Trophoblast cell (in vitro differentiated cells and primary cell): ENCODE measurements at regions not wholly inside any gene's neighbourhood (a gene's known extent, or its start where the extent isn't known, plus 50 kb on each side); places are given as distances from the start of the nearest gene placed in this dataset.

Experiments
- DNase-seq, 2 donors: peaks; one replicate each; pipeline ENCODE4 v3.0.0-alpha.2; 2016
- H2AFZ ChIP-seq: 2 replicates; pipeline ENCODE4 v1.6.1; 2013; ENCODE audit warnings: low read length, moderate library complexity, mild to moderate bottlenecking; ENCODE audit not compliant: insufficient read depth, poor library complexity
- H2AK5ac ChIP-seq: 2 replicates; pipeline ENCODE4 v1.6.1; 2013; ENCODE audit warnings: mild to moderate bottlenecking, low read length
- H2BK120ac ChIP-seq: 2 replicates; pipeline ENCODE4 v1.6.1; 2013; ENCODE audit warnings: low read length, mild to moderate bottlenecking, moderate library complexity; ENCODE audit not compliant: insufficient read depth, poor library complexity
- H2BK12ac ChIP-seq: 2 replicates; pipeline ENCODE4 v1.6.1; 2013; ENCODE audit warnings: mild to moderate bottlenecking, low read length, moderate library complexity
- H2BK5ac ChIP-seq: 2 replicates; pipeline ENCODE4 v1.6.1; 2013; ENCODE audit warnings: low read length, low read depth, moderate library complexity, mild to moderate bottlenecking; ENCODE audit not compliant: poor library complexity
- H3K14ac ChIP-seq: 2 replicates; pipeline ENCODE4 v1.6.1; 2013; ENCODE audit warnings: mild to moderate bottlenecking, low read length
- H3K18ac ChIP-seq: 2 replicates; pipeline ENCODE4 v1.6.1; 2013; ENCODE audit warnings: mild to moderate bottlenecking, low read length
- H3K23ac ChIP-seq: 2 replicates; pipeline ENCODE4 v1.6.1; 2013; ENCODE audit warnings: low read length
- H3K27ac ChIP-seq: 2 replicates; pipeline ENCODE4 v1.5.1; 2013; ENCODE audit warnings: low read depth, mild to moderate bottlenecking, inconsistent platforms, low read length, moderate library complexity
- H3K27me3 ChIP-seq: 2 replicates; pipeline ENCODE4 v1.6.1; 2013; ENCODE audit warnings: inconsistent platforms, mild to moderate bottlenecking, low read length, moderate library complexity; ENCODE audit not compliant: insufficient read depth
- H3K36me3 ChIP-seq, 2 experiments: 1 replicate in 1 of 2; 2 replicates in 1 of 2; pipeline ENCODE4 v1.6.1; 2013; ENCODE audit warnings: low read length in 2 of 2, mild to moderate bottlenecking in 2 of 2, moderate library complexity in 1 of 2; ENCODE audit not compliant: insufficient read depth in 2 of 2, control insufficient read depth in 1 of 2
- H3K4ac ChIP-seq: 2 replicates; pipeline ENCODE4 v1.6.1; 2013; ENCODE audit warnings: low read depth, mild to moderate bottlenecking, low read length, moderate library complexity
- H3K4me1 ChIP-seq, 2 experiments: 1 replicate in 1 of 2; 2 replicates in 1 of 2; pipeline ENCODE4 v1.6.1; 2013; ENCODE audit warnings: low read length in 2 of 2, mild to moderate bottlenecking in 2 of 2, moderate library complexity in 1 of 2; ENCODE audit not compliant: insufficient read depth in 2 of 2, control insufficient read depth in 1 of 2
- H3K4me2 ChIP-seq: 2 replicates; pipeline ENCODE4 v1.6.1; 2013; ENCODE audit warnings: inconsistent platforms, mild to moderate bottlenecking, low read length, moderate library complexity
- H3K4me3 ChIP-seq: 2 replicates; pipeline ENCODE4 v1.5.1; 2013; ENCODE audit warnings: mild to moderate bottlenecking, low read depth, low read length, inconsistent platforms
- H3K79me1 ChIP-seq: one replicate; pipeline ENCODE4 v1.6.1; 2013; ENCODE audit warnings: low read length
- H3K79me2 ChIP-seq: 2 replicates; pipeline ENCODE4 v1.6.1; 2013; ENCODE audit warnings: low read length, mild to moderate bottlenecking; ENCODE audit not compliant: control insufficient read depth, insufficient read depth, poor library complexity
- H3K9ac ChIP-seq: 2 replicates; pipeline ENCODE4 v1.6.1; 2013; ENCODE audit warnings: mild to moderate bottlenecking, low read length
- H3K9me3 ChIP-seq: 2 replicates; pipeline ENCODE4 v1.6.1; 2013; ENCODE audit warnings: low read depth, mild to moderate bottlenecking, control low read depth, inconsistent platforms, low read length; ENCODE audit not compliant: insufficient read depth
- H4K12ac ChIP-seq: 2 replicates; pipeline ENCODE4 v1.6.1; 2013; ENCODE audit warnings: low read depth, mild to moderate bottlenecking, low read length, moderate library complexity
- H4K8ac ChIP-seq: 2 replicates; pipeline ENCODE4 v1.6.1; 2013; ENCODE audit warnings: low read depth, mild to moderate bottlenecking, low read length, moderate library complexity
- H4K91ac ChIP-seq: one replicate; pipeline ENCODE4 v1.6.1; 2013; ENCODE audit warnings: low read depth, mild to moderate bottlenecking, low read length, moderate library complexity
- WGBS: extraction: QIAGEN DNeasy Blood & Tissue Kit; methylation state at CpG from one replicate; pipeline ENCODE4 v1.1.7; 2013; ENCODE audit warnings: missing lambda C conversion rate; ENCODE audit not compliant: insufficient read length, insufficient coverage; ENCODE audit errors: extremely low coverage; 5-methylcytosine and 5-hydroxymethylcytosine counted together

- no peak overlapping the region for H2BK120ac ChIP-seq
- no peak overlapping the region for H4K8ac ChIP-seq
- H3K4me1 ChIP-seq, result no peaks in the 10 kb centered on the region
- H2BK12ac ChIP-seq, result no peak overlapping the region
- no peak overlapping the region for H3K23ac ChIP-seq
- no peak overlapping the region for H3K27ac ChIP-seq
- H3K18ac ChIP-seq, result no peak overlapping the region
- H4K12ac ChIP-seq, result no peak overlapping the region
- H3K79me2 ChIP-seq, result no peaks in the 10 kb centered on the region
- no peaks in the 10 kb centered on the region for H3K79me1 ChIP-seq
- H4K91ac ChIP-seq, result no peak overlapping the region
- no peak overlapping the region for H2AK5ac ChIP-seq
- no peak overlapping the region for H2BK5ac ChIP-seq
- no peak overlapping the region for H3K4ac ChIP-seq
- no peaks in the 10 kb centered on the region for H3K36me3 ChIP-seq
- no peak overlapping the region for H3K4me2 ChIP-seq
- no peak for DNase-seq
- no CpG with 5 or more reads among the region's 3 CpGs for WGBS
- no peak overlapping the region for H3K4me3 ChIP-seq
- no peak overlapping the region for H3K14ac ChIP-seq
- no peak overlapping the region for H2AFZ ChIP-seq
- H3K9ac ChIP-seq, result no peak overlapping the region
- H3K27me3 ChIP-seq, result no peaks in the 10 kb centered on the region
- H3K9me3 ChIP-seq, result no peaks in the 10 kb centered on the region
Observed at GRCh38 chr3:175948041-175948440, 1088.9 kb downstream of the NAALADL2 start.

DNA sequence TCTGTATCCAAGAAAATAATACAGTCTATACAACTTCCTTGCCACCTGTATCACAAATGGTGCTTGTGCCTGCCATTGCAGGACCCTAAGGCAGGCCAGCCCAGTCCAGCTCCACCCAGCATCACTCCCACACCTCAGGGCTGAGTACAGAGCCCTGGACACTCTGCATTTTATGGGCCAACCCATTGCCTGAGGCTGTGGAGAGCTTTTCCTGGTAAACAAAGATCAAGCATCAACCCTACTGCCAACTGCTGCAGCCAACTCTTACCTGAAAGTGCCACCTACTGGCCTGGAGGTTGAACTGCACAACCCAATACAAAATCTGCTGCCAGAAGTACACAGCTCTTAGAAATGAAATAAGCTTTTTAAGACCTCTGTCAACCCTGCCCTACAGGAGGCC is 1082.2 kb downstream of the NAALADL2 start:
- Histone ChIP-seq H3K36me3 (no peaks in the 10 kb centered on the region), H3K79me2 (no peaks in the 10 kb centered on the region), H3K9ac (no peak overlapping the region), H2AK5ac (no peak overlapping the region), H3K4me1 (peaks cover 0 to 6% of the 10 kb centered on the region in 2 experiments), H3K27me3 (no peaks in the 10 kb centered on the region), H4K91ac (no peak overlapping the region), H3K4ac (no peak overlapping the region), H3K79me1 (no peaks in the 10 kb centered on the region), H3K4me2 (no peak overlapping the region), H3K27ac (no peak overlapping the region), H4K8ac (no peak overlapping the region), H2BK120ac (no peak overlapping the region), H4K12ac (no peak overlapping the region), H3K14ac (no peak overlapping the region), H3K18ac (no peak overlapping the region), H2BK5ac (no peak overlapping the region), H3K23ac (no peak overlapping the region), H3K9me3 (no peaks in the 10 kb centered on the region), H2BK12ac (no peak overlapping the region), H3K4me3 (no peak overlapping the region), H2AFZ (no peak overlapping the region)
- DNase-seq, result peak; percentile 19 to 49

GRCh38 chr3:175940881-175941280 is 1081.7 kb downstream of the NAALADL2 start:
- Histone ChIP-seq H3K27ac (no peak overlapping the region), H3K27me3 (no peaks in the 10 kb centered on the region), H3K4me3 (peak overlapping the region; percentile 23), H3K9ac (no peak overlapping the region), H4K8ac (no peak overlapping the region), H2BK120ac (no peak overlapping the region), H3K23ac (no peak overlapping the region), H4K12ac (no peak overlapping the region), H3K18ac (no peak overlapping the region), H3K4me2 (no peak overlapping the region), H2AK5ac (no peak overlapping the region), H3K14ac (no peak overlapping the region), H2BK12ac (no peak overlapping the region), H3K79me2 (no peaks in the 10 kb centered on the region), H3K4me1 (peaks cover 0 to 6% of the 10 kb centered on the region in 2 experiments), H3K9me3 (peaks cover 4% of the 10 kb centered on the region), H2BK5ac (no peak overlapping the region), H3K4ac (no peak overlapping the region), H3K36me3 (no peaks in the 10 kb centered on the region), H3K79me1 (no peaks in the 10 kb centered on the region), H4K91ac (no peak overlapping the region), H2AFZ (no peak overlapping the region)
- peak; percentile 18 to 69 for DNase-seq
- WGBS, result no CpG with 5 or more reads among the region's 6 CpGs

DNA sequence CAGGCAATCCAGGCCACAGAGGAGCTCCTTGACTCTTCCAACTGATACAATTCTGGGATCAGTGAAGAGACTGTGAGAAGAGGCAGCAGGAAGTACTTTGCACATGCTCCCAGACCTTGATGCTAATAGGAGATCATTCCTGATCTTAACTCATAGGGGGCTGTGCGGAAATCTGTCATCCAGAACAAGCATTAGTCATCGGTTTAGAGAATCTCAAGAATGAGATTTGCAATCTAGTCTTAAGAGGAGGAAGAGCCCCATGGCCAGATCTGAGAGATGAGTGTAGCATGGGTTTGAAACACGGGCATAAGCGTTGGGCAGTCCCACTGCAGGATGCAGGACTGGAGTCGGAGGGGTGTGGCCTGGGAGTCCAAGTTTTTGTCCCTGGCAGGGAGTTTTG is 1081.1 kb downstream of the NAALADL2 start:
- Histone ChIP-seq H2BK5ac (no peak overlapping the region), H3K79me2 (no peaks in the 10 kb centered on the region), H4K91ac (no peak overlapping the region), H3K4me1 (peaks cover 0 to 6% of the 10 kb centered on the region in 2 experiments), H3K18ac (no peak overlapping the region), H3K27me3 (no peaks in the 10 kb centered on the region), H3K23ac (no peak overlapping the region), H3K27ac (no peak overlapping the region), H2BK12ac (no peak overlapping the region), H2AK5ac (no peak overlapping the region), H3K9ac (no peak overlapping the region), H3K9me3 (peaks cover 4% of the 10 kb centered on the region), H4K12ac (no peak overlapping the region), H3K4me2 (no peak overlapping the region), H3K79me1 (no peaks in the 10 kb centered on the region), H3K4me3 (no peak overlapping the region), H3K14ac (no peak overlapping the region), H4K8ac (no peak overlapping the region), H2AFZ (no peak overlapping the region), H3K36me3 (no peaks in the 10 kb centered on the region), H2BK120ac (no peak overlapping the region), H3K4ac (no peak overlapping the region)
- peak; percentile 32 to 68 for DNase-seq
- no CpG with 5 or more reads among the region's 5 CpGs for WGBS
